ENCODE measurements at regions not wholly inside any gene's neighbourhood (a gene's known extent, or its start where the extent isn't known, plus 50 kb on each side); places are given as distances from the start of the nearest gene placed in this dataset.
"Not testable (repeated sequence)": the region's sequence is repeated elsewhere in the genome, so short reads cannot be mapped to it uniquely, and the experiment has no call there.

- DNase-seq (ENCODE audit: low read depth in 6 of 9, low spot score in 9 of 9), result no peak
- Histone ChIP-seq H3K36me3 (ENCODE audit: control insufficient read depth in 2 of 2, insufficient read depth in 2 of 2, low read length in 1 of 2) (no peaks in the 10 kb centered on the region), H3K4me3 (ENCODE audit: low read length in 2 of 2) (no peak overlapping the region), H3K4me1 (ENCODE audit: control insufficient read depth in 2 of 2, insufficient read depth in 2 of 2, low read length in 2 of 2) (no peaks in the 10 kb centered on the region), H3K9me3 (ENCODE audit: control insufficient read depth in 2 of 2, insufficient read depth in 1 of 2, low read length in 1 of 2) (no peaks in the 10 kb centered on the region), H3K27me3 (ENCODE audit: control insufficient read depth in 2 of 2, insufficient read depth in 1 of 2, low read length in 1 of 2) (no peaks in the 10 kb centered on the region), H3K27ac (ENCODE audit: low read depth in 1 of 2, low read length in 1 of 2) (no peak overlapping the region)
- 88% methylated on average over 3 of the region's 3 CpGs for WGBS
These were observed 712.0 kb upstream of the AADAT start for GRCh38 chr4:170801771-170802170.

GRCh38 chr4:170794525-170794924 is 704.8 kb upstream of the AADAT start:
- Histone ChIP-seq H3K27ac (ENCODE audit: low read depth in 1 of 2, low read length in 1 of 2) (no peak overlapping the region), H3K4me1 (ENCODE audit: control insufficient read depth in 2 of 2, insufficient read depth in 2 of 2, low read length in 2 of 2) (no peaks in the 10 kb centered on the region), H3K4me3 (ENCODE audit: low read length in 2 of 2) (no peak overlapping the region), H3K36me3 (ENCODE audit: control insufficient read depth in 2 of 2, insufficient read depth in 2 of 2, low read length in 1 of 2) (no peaks in the 10 kb centered on the region), H3K9me3 (ENCODE audit: control insufficient read depth in 2 of 2, insufficient read depth in 1 of 2, low read length in 1 of 2) (no peaks in the 10 kb centered on the region), H3K27me3 (ENCODE audit: control insufficient read depth in 2 of 2, insufficient read depth in 1 of 2, low read length in 1 of 2) (no peaks in the 10 kb centered on the region)
- WGBS, result 86% methylated on average over 3 of the region's 3 CpGs
- no peak for DNase-seq (ENCODE audit: low read depth in 6 of 9, low spot score in 9 of 9)

GRCh38 chr4:170788540-170789051 is 698.8 kb upstream of the AADAT start:
- not testable (repeated sequence) for DNase-seq (ENCODE audit: low read depth in 6 of 9, low spot score in 9 of 9); H3K4me3 ChIP-seq (ENCODE audit: low read length in 2 of 2); H3K4me1 ChIP-seq (ENCODE audit: control insufficient read depth in 2 of 2, insufficient read depth in 2 of 2, low read length in 2 of 2); H3K9me3 ChIP-seq (ENCODE audit: control insufficient read depth in 2 of 2, insufficient read depth in 1 of 2, low read length in 1 of 2); H3K36me3 ChIP-seq (ENCODE audit: control insufficient read depth in 2 of 2, insufficient read depth in 2 of 2, low read length in 1 of 2); H3K27me3 ChIP-seq (ENCODE audit: control insufficient read depth in 2 of 2, insufficient read depth in 1 of 2, low read length in 1 of 2); H3K27ac ChIP-seq (ENCODE audit: low read depth in 1 of 2, low read length in 1 of 2)
- WGBS, result 95% methylated on average over 26 of the region's 28 CpGs

GRCh38 chr4:170777663-170778062 is 687.9 kb upstream of the AADAT start:
- no peaks in the 10 kb centered on the region for H3K27me3 ChIP-seq (ENCODE audit: control insufficient read depth in 2 of 2, insufficient read depth in 1 of 2, low read length in 1 of 2)
- no peaks in the 10 kb centered on the region for H3K9me3 ChIP-seq (ENCODE audit: control insufficient read depth in 2 of 2, insufficient read depth in 1 of 2, low read length in 1 of 2)
- 85% methylated on average over 3 of the region's 3 CpGs for WGBS
- no peaks in the 10 kb centered on the region for H3K36me3 ChIP-seq (ENCODE audit: control insufficient read depth in 2 of 2, insufficient read depth in 2 of 2, low read length in 1 of 2)
- no peak overlapping the region for H3K4me3 ChIP-seq (ENCODE audit: low read length in 2 of 2)
- no peak for DNase-seq (ENCODE audit: low read depth in 6 of 9, low spot score in 9 of 9)
- H3K27ac ChIP-seq (ENCODE audit: low read depth in 1 of 2, low read length in 1 of 2), result no peak overlapping the region
- no peaks in the 10 kb centered on the region for H3K4me1 ChIP-seq (ENCODE audit: control insufficient read depth in 2 of 2, insufficient read depth in 2 of 2, low read length in 2 of 2)

- no peaks in the 10 kb centered on the region for H3K4me1 ChIP-seq (ENCODE audit: control insufficient read depth in 2 of 2, insufficient read depth in 2 of 2, low read length in 2 of 2)
- H3K9me3 ChIP-seq (ENCODE audit: control insufficient read depth in 2 of 2, insufficient read depth in 1 of 2, low read length in 1 of 2), result no peaks in the 10 kb centered on the region
- H3K27ac ChIP-seq (ENCODE audit: low read depth in 1 of 2, low read length in 1 of 2), result no peak overlapping the region
- H3K4me3 ChIP-seq (ENCODE audit: low read length in 2 of 2), result no peak overlapping the region
- H3K27me3 ChIP-seq (ENCODE audit: control insufficient read depth in 2 of 2, insufficient read depth in 1 of 2, low read length in 1 of 2), result no peaks in the 10 kb centered on the region
- DNase-seq (ENCODE audit: low read depth in 6 of 9, low spot score in 9 of 9), result no peak
- no peaks in the 10 kb centered on the region for H3K36me3 ChIP-seq (ENCODE audit: control insufficient read depth in 2 of 2, insufficient read depth in 2 of 2, low read length in 1 of 2)
- 88% methylated on average over 6 of the region's 6 CpGs for WGBS
These were observed 687.2 kb upstream of the AADAT start for GRCh38 chr4:170776983-170777382.

GRCh38 chr4:170775851-170776250 is 686.1 kb upstream of the AADAT start:
- no peak overlapping the region for H3K4me3 ChIP-seq (ENCODE audit: low read length in 2 of 2)
- WGBS, result 95% methylated on average over 4 of the region's 4 CpGs
- H3K4me1 ChIP-seq (ENCODE audit: control insufficient read depth in 2 of 2, insufficient read depth in 2 of 2, low read length in 2 of 2), result no peaks in the 10 kb centered on the region
- DNase-seq (ENCODE audit: low read depth in 6 of 9, low spot score in 9 of 9), result no peak
- no peaks in the 10 kb centered on the region for H3K9me3 ChIP-seq (ENCODE audit: control insufficient read depth in 2 of 2, insufficient read depth in 1 of 2, low read length in 1 of 2)
- H3K36me3 ChIP-seq (ENCODE audit: control insufficient read depth in 2 of 2, insufficient read depth in 2 of 2, low read length in 1 of 2), result no peaks in the 10 kb centered on the region
- H3K27ac ChIP-seq (ENCODE audit: low read depth in 1 of 2, low read length in 1 of 2), result no peak overlapping the region
- no peaks in the 10 kb centered on the region for H3K27me3 ChIP-seq (ENCODE audit: control insufficient read depth in 2 of 2, insufficient read depth in 1 of 2, low read length in 1 of 2)

GRCh38 chr4:170773709-170774273 is 684.0 kb upstream of the AADAT start:
- WGBS, result 95% methylated on average over 2 of the region's 2 CpGs

GRCh38 chr4:170772429-170772828 is 682.7 kb upstream of the AADAT start:
- Histone ChIP-seq H3K9me3 (ENCODE audit: control insufficient read depth in 2 of 2, insufficient read depth in 1 of 2, low read length in 1 of 2) (no peaks in the 10 kb centered on the region), H3K4me1 (ENCODE audit: control insufficient read depth in 2 of 2, insufficient read depth in 2 of 2, low read length in 2 of 2) (no peaks in the 10 kb centered on the region), H3K27me3 (ENCODE audit: control insufficient read depth in 2 of 2, insufficient read depth in 1 of 2, low read length in 1 of 2) (no peaks in the 10 kb centered on the region), H3K27ac (ENCODE audit: low read depth in 1 of 2, low read length in 1 of 2) (no peak overlapping the region), H3K36me3 (ENCODE audit: control insufficient read depth in 2 of 2, insufficient read depth in 2 of 2, low read length in 1 of 2) (no peaks in the 10 kb centered on the region), H3K4me3 (ENCODE audit: low read length in 2 of 2) (no peak overlapping the region)
- DNase-seq (ENCODE audit: low read depth in 6 of 9, low spot score in 9 of 9), result no peak
- 90% methylated on average over 1 of the region's 1 CpG for WGBS

More at GRCh38 chr4:170773709-170774273, 684.0 kb upstream of the AADAT start:
- Histone ChIP-seq H3K9me3 (ENCODE audit: control insufficient read depth in 2 of 2, insufficient read depth in 1 of 2, low read length in 1 of 2) (no peaks in the 10 kb centered on the region), H3K4me3 (ENCODE audit: low read length in 2 of 2) (no peak overlapping the region), H3K4me1 (ENCODE audit: control insufficient read depth in 2 of 2, insufficient read depth in 2 of 2, low read length in 2 of 2) (no peaks in the 10 kb centered on the region), H3K36me3 (ENCODE audit: control insufficient read depth in 2 of 2, insufficient read depth in 2 of 2, low read length in 1 of 2) (no peaks in the 10 kb centered on the region), H3K27ac (ENCODE audit: low read depth in 1 of 2, low read length in 1 of 2) (no peak overlapping the region), H3K27me3 (ENCODE audit: control insufficient read depth in 2 of 2, insufficient read depth in 1 of 2, low read length in 1 of 2) (no peaks in the 10 kb centered on the region)
- no peak for DNase-seq (ENCODE audit: low read depth in 6 of 9, low spot score in 9 of 9)

- no peak for DNase-seq (ENCODE audit: low read depth in 6 of 9, low spot score in 9 of 9)
- Histone ChIP-seq H3K9me3 (ENCODE audit: control insufficient read depth in 2 of 2, insufficient read depth in 1 of 2, low read length in 1 of 2) (no peaks in the 10 kb centered on the region), H3K4me1 (ENCODE audit: control insufficient read depth in 2 of 2, insufficient read depth in 2 of 2, low read length in 2 of 2) (no peaks in the 10 kb centered on the region), H3K27me3 (ENCODE audit: control insufficient read depth in 2 of 2, insufficient read depth in 1 of 2, low read length in 1 of 2) (no peaks in the 10 kb centered on the region), H3K4me3 (ENCODE audit: low read length in 2 of 2) (no peak overlapping the region), H3K27ac (ENCODE audit: low read depth in 1 of 2, low read length in 1 of 2) (no peak overlapping the region), H3K36me3 (ENCODE audit: control insufficient read depth in 2 of 2, insufficient read depth in 2 of 2, low read length in 1 of 2) (no peaks in the 10 kb centered on the region)
- 76% methylated on average over 2 of the region's 2 CpGs for whole genome bisulfite sequencing
These were observed 680.9 kb upstream of the AADAT start for GRCh38 chr4:170770664-170771063.

All from thymus (tissue), 11 donors.